Lung (tissue), 11 donors: ENCODE measurements at regions not wholly inside any gene's neighbourhood (a gene's known extent, or its start where the extent isn't known, plus 50 kb on each side); places are given as distances from the start of the nearest gene placed in this dataset.

Source experiments
- ATAC-seq: fragments of 200-7000 bp; cut with Tn5 transposase; one replicate; pipeline ENCODE4 v1.9.1; 2020; ENCODE audit warnings: moderate number of reproducible peaks; ENCODE audit not compliant: insufficient read depth, low FRiP score
- DNase-seq, 3 donors: peaks; one replicate each; pipeline ENCODE4 v3.0.0-alpha.2; 2013 to 2017
- H3K27ac ChIP-seq, 2 donors: one replicate each; pipeline ENCODE4 v1.5.1; 2013; ENCODE audit warnings: mild to moderate bottlenecking in 2 of 2, moderate library complexity in 2 of 2, control low read depth in 1 of 2, inconsistent platforms in 1 of 2, low read depth in 1 of 2, low read length in 1 of 2
- H3K27me3 ChIP-seq, 3 donors: one replicate each; pipeline ENCODE4 v1.5.1; 2013; ENCODE audit warnings: low read length in 2 of 3; ENCODE audit not compliant: control insufficient read depth in 3 of 3, insufficient read depth in 3 of 3
- H3K36me3 ChIP-seq, 4 donors: one replicate each; pipeline ENCODE4 v1.5.1; 2013; ENCODE audit warnings: low read length in 4 of 4, mild to moderate bottlenecking in 1 of 4, moderate library complexity in 1 of 4; ENCODE audit not compliant: control insufficient read depth in 4 of 4, insufficient read depth in 4 of 4
- H3K4me1 ChIP-seq, 5 donors: one replicate each; pipeline ENCODE4 v1.5.1; 2013; ENCODE audit warnings: low read length in 5 of 5, mild to moderate bottlenecking in 2 of 5, moderate library complexity in 1 of 5; ENCODE audit not compliant: control insufficient read depth in 5 of 5, insufficient read depth in 5 of 5
- H3K4me3 ChIP-seq: one replicate; pipeline ENCODE4 v1.5.1; 2013; ENCODE audit warnings: mild to moderate bottlenecking, control low read depth, moderate library complexity
- H3K9ac ChIP-seq, 2 donors: one replicate each; pipeline ENCODE4 v1.5.1; 2013; ENCODE audit warnings: low read length in 2 of 2, control low read depth in 1 of 2; ENCODE audit not compliant: insufficient read depth in 1 of 2
- H3K9me3 ChIP-seq, 4 donors: one replicate each; pipeline ENCODE4 v1.5.1; 2013; ENCODE audit warnings: low read length in 3 of 4, mild to moderate bottlenecking in 1 of 4, moderate library complexity in 1 of 4; ENCODE audit not compliant: control insufficient read depth in 4 of 4, insufficient read depth in 3 of 4
- WGBS, 2 donors: extraction: QIAGEN DNeasy Blood & Tissue Kit; methylation state at CpG; one replicate each; pipeline ENCODE4 v1.1.7; 2013; 5-methylcytosine and 5-hydroxymethylcytosine counted together
- TF ChIP-seq, protein P1 (sequence below): IDR thresholded peaks from 2 replicates; pipeline ENCODE4 v1.5.1; 2012; ENCODE audit warnings: mild to moderate bottlenecking; ENCODE audit errors: control extremely low read depth, extremely low read depth
- donor health status: control.
- donor health status: control.
- donor health status: Bipolar disorder and iron deficiency.
- donor health status: healthy.
- donor health status: DM: yes; HTN: yes; CAD: no.

DNA sequence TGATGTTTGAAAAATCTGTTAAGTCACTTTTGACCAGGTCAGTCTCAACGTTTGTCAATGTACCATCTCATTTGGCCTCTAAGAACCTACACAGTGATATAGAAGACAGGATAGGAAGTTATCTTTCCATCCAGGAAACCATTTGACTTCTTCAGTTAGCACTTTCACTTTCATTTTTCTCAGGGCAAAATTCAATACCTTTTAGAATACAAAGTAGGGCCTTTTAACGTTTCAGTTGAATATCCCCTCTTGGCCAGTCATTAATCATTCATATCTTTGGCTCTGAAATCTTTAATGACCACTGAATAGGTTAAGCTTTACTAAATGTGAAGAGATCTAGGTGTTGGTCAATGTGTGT is 101.1 kb upstream of the GNAQ start:
- H3K27me3 ChIP-seq, result no peaks in the 10 kb centered on the region
- H3K36me3 ChIP-seq, result no peaks in the 10 kb centered on the region
- H3K4me1 ChIP-seq, result peaks cover 0 to 3% (median 0%) of the 10 kb centered on the region in 5 donors
- no peak overlapping the region for H3K4me3 ChIP-seq
- no peaks in the 10 kb centered on the region for H3K9me3 ChIP-seq
- no peak for ATAC-seq
- peak in 1 of 3 donors; percentile 18 for DNase-seq
- no peak overlapping the region for H3K27ac ChIP-seq
- TF ChIP-seq, protein P1, sequence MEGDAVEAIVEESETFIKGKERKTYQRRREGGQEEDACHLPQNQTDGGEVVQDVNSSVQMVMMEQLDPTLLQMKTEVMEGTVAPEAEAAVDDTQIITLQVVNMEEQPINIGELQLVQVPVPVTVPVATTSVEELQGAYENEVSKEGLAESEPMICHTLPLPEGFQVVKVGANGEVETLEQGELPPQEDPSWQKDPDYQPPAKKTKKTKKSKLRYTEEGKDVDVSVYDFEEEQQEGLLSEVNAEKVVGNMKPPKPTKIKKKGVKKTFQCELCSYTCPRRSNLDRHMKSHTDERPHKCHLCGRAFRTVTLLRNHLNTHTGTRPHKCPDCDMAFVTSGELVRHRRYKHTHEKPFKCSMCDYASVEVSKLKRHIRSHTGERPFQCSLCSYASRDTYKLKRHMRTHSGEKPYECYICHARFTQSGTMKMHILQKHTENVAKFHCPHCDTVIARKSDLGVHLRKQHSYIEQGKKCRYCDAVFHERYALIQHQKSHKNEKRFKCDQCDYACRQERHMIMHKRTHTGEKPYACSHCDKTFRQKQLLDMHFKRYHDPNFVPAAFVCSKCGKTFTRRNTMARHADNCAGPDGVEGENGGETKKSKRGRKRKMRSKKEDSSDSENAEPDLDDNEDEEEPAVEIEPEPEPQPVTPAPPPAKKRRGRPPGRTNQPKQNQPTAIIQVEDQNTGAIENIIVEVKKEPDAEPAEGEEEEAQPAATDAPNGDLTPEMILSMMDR, result no peak
- H3K9ac ChIP-seq, result no peak overlapping the region
- WGBS, 2 donors, result 0 to 1% methylated on average over 2 of the region's 2 CpGs

GRCh38 chr9:78131969-78132700 is 100.5 kb upstream of the GNAQ start:
- DNase-seq, result peak in 1 of 3 donors; percentile 12
- no peak for ATAC-seq
- Histone ChIP-seq H3K4me1 (peaks cover 0 to 3% (median 0%) of the 10 kb centered on the region in 5 donors), H3K27ac (no peak overlapping the region), H3K36me3 (no peaks in the 10 kb centered on the region), H3K4me3 (no peak overlapping the region), H3K9me3 (no peaks in the 10 kb centered on the region), H3K27me3 (no peaks in the 10 kb centered on the region), H3K9ac (no peak overlapping the region)
- 54 to 63% methylated on average over 2 of the region's 2 CpGs for WGBS, 2 donors
- TF ChIP-seq, protein P1, result no peak

DNA sequence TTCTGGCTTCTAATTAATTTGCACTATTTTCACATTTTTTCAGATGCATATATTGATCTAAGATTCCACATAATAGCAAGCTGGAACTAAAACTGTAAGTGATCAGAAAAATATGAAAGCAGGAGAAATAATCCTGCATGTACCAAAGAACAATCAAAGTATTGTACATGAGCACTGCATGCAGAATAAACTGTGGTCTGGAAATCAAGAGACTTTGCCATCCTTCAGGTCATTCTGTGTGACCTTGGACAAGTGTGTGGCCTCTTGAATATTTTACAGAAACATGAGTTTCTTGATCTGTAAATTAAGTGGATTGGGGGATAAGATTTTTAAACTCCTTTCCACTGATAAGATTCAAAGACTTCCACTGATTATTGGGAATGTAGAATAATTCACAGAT is 99.2 kb upstream of the GNAQ start:
- TF ChIP-seq, protein P1, result no peak
- ATAC-seq (no peak), DNase-seq (no peak)
- no peak overlapping the region for H3K27ac ChIP-seq
- no peaks in the 10 kb centered on the region for H3K27me3 ChIP-seq
- peaks cover 0 to 3% (median 0%) of the 10 kb centered on the region in 5 donors for H3K4me1 ChIP-seq
- H3K36me3 ChIP-seq, result no peaks in the 10 kb centered on the region
- no peak overlapping the region for H3K9ac ChIP-seq
- H3K4me3 ChIP-seq, result no peak overlapping the region
- no peaks in the 10 kb centered on the region for H3K9me3 ChIP-seq

DNA sequence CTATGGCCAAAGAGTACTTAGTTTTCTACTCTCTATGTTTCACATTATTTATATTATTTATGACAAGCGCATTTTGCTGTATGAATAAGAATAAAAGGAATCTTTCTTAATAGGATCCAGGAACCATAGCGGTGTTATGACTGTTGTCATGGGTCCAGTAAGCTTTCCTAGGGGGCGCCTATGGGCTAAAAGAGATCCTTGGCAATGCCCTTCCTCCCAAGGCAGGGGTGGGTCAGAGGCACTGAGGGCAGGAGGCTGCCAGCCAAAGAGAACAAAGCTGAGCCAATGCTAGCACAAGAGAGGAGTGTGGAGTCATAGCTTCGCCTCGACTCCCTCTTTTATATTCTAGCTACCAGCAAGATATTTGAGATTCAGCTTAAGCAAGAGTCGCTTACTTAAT is 98.4 kb upstream of the GNAQ start:
- Histone ChIP-seq H3K9me3 (no peaks in the 10 kb centered on the region), H3K27ac (no peak overlapping the region), H3K27me3 (no peaks in the 10 kb centered on the region), H3K36me3 (no peaks in the 10 kb centered on the region), H3K4me1 (peaks cover 0 to 3% (median 0%) of the 10 kb centered on the region in 5 donors), H3K9ac (no peak overlapping the region), H3K4me3 (no peak overlapping the region)
- DNase-seq, result peak; percentile 27 to 43 (median 40)
- 81 to 89% methylated on average over 6 of the region's 6 CpGs for WGBS, 2 donors
- TF ChIP-seq, protein P1, result no peak
- ATAC-seq, result no peak
